ENCODE measurements at regions not wholly inside any gene's neighbourhood (a gene's known extent, or its start where the extent isn't known, plus 50 kb on each side); places are given as distances from the start of the nearest gene placed in this dataset.

GRCh38 chr5:61752588-61752987 lies 420.5 kb downstream of the ZSWIM6 start:
- TF ChIP-seq CTCF (IDR thresholded peaks at IDR 0.05): no peak
- no peak overlapping the region for H3K27ac ChIP-seq
- no peaks in the 10 kb centered on the region for H3K9me3 ChIP-seq
- H3K36me3 ChIP-seq: no peaks in the 10 kb centered on the region
- H3K4me1 ChIP-seq: no peaks in the 10 kb centered on the region
- no peak overlapping the region for H3K4me3 ChIP-seq
- no peaks in the 10 kb centered on the region for H3K27me3 ChIP-seq (ENCODE audit: low read depth)
- ATAC-seq: no peak
- intact Hi-C loops (cut with DNase I): no loop called here
- DNase-seq: no peak

GRCh38 chr5:61754792-61755191 lies 422.7 kb downstream of the ZSWIM6 start:
- intact Hi-C loops (cut with DNase I): no loop called here

GRCh38 chr5:61755726-61756222 lies 423.7 kb downstream of the ZSWIM6 start:
- DNase-seq: no peak
- no peaks in the 10 kb centered on the region for H3K4me1 ChIP-seq
- TF ChIP-seq CTCF (IDR thresholded peaks at IDR 0.05): no peak
- no peaks in the 10 kb centered on the region for H3K27me3 ChIP-seq (ENCODE audit: low read depth)
- H3K27ac ChIP-seq: no peak overlapping the region
- H3K9me3 ChIP-seq: no peaks in the 10 kb centered on the region
- H3K36me3 ChIP-seq: no peaks in the 10 kb centered on the region
- intact Hi-C loops (cut with DNase I): no loop called here
- H3K4me3 ChIP-seq: no peak overlapping the region
- ATAC-seq: no peak

More at GRCh38 chr5:61754792-61755191, 422.7 kb downstream of the ZSWIM6 start:
- H3K27me3 ChIP-seq (ENCODE audit: low read depth): no peaks in the 10 kb centered on the region
- no peaks in the 10 kb centered on the region for H3K36me3 ChIP-seq
- H3K4me3 ChIP-seq: no peak overlapping the region
- no peaks in the 10 kb centered on the region for H3K9me3 ChIP-seq
- no peaks in the 10 kb centered on the region for H3K4me1 ChIP-seq
- no peak for ATAC-seq
- no peak for TF ChIP-seq CTCF (IDR thresholded peaks at IDR 0.05)
- DNase-seq: no peak
- H3K27ac ChIP-seq: no peak overlapping the region

- no peak overlapping the region for H3K27ac ChIP-seq
- no peak overlapping the region for H3K4me3 ChIP-seq
- intact Hi-C loops (cut with DNase I): no loop called here
- no peaks in the 10 kb centered on the region for H3K36me3 ChIP-seq
- TF ChIP-seq CTCF (IDR thresholded peaks at IDR 0.05): no peak
- peaks cover 12% of the 10 kb centered on the region for H3K9me3 ChIP-seq
- DNase-seq (no peak), ATAC-seq (no peak)
- H3K4me1 ChIP-seq: no peaks in the 10 kb centered on the region
- H3K27me3 ChIP-seq (ENCODE audit: low read depth): no peaks in the 10 kb centered on the region
Measured at GRCh38 chr5:61758711-61759110, 426.7 kb downstream of the ZSWIM6 start.

- no peaks in the 10 kb centered on the region for H3K27me3 ChIP-seq (ENCODE audit: low read depth)
- DNase-seq: no peak
- no peak for TF ChIP-seq CTCF (IDR thresholded peaks at IDR 0.05)
- H3K9me3 ChIP-seq: peaks cover 12% of the 10 kb centered on the region
- ATAC-seq: no peak
- H3K36me3 ChIP-seq: no peaks in the 10 kb centered on the region
- intact Hi-C loops (cut with DNase I): no loop called here
- no peak overlapping the region for H3K27ac ChIP-seq
- no peaks in the 10 kb centered on the region for H3K4me1 ChIP-seq
- no peak overlapping the region for H3K4me3 ChIP-seq
Measured at GRCh38 chr5:61765471-61765870, 433.4 kb downstream of the ZSWIM6 start.

- H3K27me3 ChIP-seq (ENCODE audit: low read depth): no peaks in the 10 kb centered on the region
- TF ChIP-seq CTCF (IDR thresholded peaks at IDR 0.05): no peak
- H3K36me3 ChIP-seq: no peaks in the 10 kb centered on the region
- ATAC-seq: no peak
- no peaks in the 10 kb centered on the region for H3K4me1 ChIP-seq
- no peak for DNase-seq
- H3K27ac ChIP-seq: no peak overlapping the region
- peaks cover 12% of the 10 kb centered on the region for H3K9me3 ChIP-seq
- intact Hi-C loops (cut with DNase I): no loop called here
- H3K4me3 ChIP-seq: no peak overlapping the region
Measured at GRCh38 chr5:61766141-61766540, 434.1 kb downstream of the ZSWIM6 start.

Data from lower lobe of right lung (tissue), 2 donors.